ENCODE measurements at regions not wholly inside any gene's neighbourhood (a gene's known extent, or its start where the extent isn't known, plus 50 kb on each side); places are given as distances from the start of the nearest gene placed in this dataset.

DNA sequence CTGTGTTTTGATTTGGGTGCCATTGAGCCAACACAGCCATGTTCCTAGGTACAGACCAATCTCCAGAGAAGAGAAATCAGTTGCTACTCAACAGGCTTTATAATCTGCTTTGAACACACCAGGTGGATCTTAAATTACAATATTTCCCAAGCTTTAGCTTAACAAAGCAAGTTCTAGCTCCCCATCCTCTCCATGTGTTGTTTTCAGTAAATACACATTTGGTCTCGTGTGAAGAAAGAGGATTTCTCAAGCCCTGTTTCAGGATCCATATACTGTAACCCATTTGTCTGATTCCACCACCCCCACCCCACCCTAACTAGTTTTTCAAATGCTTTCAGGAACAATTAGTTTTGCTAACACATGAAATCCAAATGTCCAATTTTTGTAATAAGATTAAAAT lies 109.6 kb upstream of the NIPBL start:
- TF ChIP-seq, protein P1, sequence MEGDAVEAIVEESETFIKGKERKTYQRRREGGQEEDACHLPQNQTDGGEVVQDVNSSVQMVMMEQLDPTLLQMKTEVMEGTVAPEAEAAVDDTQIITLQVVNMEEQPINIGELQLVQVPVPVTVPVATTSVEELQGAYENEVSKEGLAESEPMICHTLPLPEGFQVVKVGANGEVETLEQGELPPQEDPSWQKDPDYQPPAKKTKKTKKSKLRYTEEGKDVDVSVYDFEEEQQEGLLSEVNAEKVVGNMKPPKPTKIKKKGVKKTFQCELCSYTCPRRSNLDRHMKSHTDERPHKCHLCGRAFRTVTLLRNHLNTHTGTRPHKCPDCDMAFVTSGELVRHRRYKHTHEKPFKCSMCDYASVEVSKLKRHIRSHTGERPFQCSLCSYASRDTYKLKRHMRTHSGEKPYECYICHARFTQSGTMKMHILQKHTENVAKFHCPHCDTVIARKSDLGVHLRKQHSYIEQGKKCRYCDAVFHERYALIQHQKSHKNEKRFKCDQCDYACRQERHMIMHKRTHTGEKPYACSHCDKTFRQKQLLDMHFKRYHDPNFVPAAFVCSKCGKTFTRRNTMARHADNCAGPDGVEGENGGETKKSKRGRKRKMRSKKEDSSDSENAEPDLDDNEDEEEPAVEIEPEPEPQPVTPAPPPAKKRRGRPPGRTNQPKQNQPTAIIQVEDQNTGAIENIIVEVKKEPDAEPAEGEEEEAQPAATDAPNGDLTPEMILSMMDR (IDR thresholded peaks at IDR 0.05), result no peak
- TF ChIP-seq POLR2A (IDR thresholded peaks at IDR 0.05), result no peak

Data from esophagus squamous epithelium (tissue), 4 donors.